ENCODE measurements at regions not wholly inside any gene's neighbourhood (a gene's known extent, or its start where the extent isn't known, plus 50 kb on each side); places are given as distances from the start of the nearest gene placed in this dataset.
"Not testable (repeated sequence)": the region's sequence is repeated elsewhere in the genome, so short reads cannot be mapped to it uniquely, and the experiment has no call there.

- DNase-seq (ENCODE audit: low read depth): no peak
Measured at GRCh38 chr17:33838281-33838680, 416.8 kb upstream of the CCL2 start.

DNA sequence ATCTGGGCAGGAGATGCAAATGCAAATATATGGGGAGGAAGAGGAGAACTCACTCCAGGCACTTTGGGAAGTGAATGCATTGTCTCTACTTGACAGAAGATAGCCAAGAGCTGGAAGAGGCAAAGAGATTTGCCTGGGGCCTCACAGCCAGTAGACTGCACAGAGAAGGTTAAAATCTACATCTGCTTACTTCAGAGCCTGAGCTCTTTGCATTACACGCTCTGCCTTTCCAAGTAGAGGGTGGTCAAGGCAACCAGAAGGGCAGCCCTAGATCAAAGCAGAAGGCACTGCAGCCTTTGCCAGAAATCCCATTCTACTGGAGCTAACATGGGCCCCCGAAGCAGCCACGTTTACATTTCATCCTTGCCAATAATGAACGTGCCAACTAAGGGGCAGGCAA is 407.2 kb upstream of the CCL2 start:
- DNase-seq (ENCODE audit: low read depth): no peak

- no peak for DNase-seq (ENCODE audit: low read depth)
Measured at GRCh38 chr17:33848433-33848832, 406.7 kb upstream of the CCL2 start.

DNA sequence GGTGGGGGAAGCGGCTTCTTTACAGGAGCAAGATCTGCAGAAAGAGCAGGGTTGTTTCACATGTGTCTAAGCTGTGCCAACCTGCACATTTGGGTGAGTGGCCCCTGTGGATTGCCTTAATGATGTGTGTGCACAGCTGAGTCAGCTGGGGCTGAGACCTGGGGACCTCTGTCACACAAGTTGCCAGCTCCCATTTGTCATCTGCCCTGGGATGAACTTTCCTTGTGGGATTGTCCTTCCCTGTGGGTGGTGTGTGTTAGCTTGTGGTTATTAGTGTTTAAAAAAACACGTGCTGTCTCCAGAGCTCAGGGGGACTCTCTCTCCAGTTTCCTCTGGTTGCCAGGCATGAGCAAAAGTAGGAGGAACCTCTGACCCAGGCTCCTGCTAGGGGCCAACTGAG is 400.5 kb upstream of the CCL2 start:
- no peak for DNase-seq (ENCODE audit: low read depth)

- DNase-seq (ENCODE audit: low read depth): no peak
Measured at GRCh38 chr17:33858121-33858520, 397.0 kb upstream of the CCL2 start.

- DNase-seq (ENCODE audit: low read depth): no peak
Measured at GRCh38 chr17:33858682-33859081, 396.4 kb upstream of the CCL2 start.

DNA sequence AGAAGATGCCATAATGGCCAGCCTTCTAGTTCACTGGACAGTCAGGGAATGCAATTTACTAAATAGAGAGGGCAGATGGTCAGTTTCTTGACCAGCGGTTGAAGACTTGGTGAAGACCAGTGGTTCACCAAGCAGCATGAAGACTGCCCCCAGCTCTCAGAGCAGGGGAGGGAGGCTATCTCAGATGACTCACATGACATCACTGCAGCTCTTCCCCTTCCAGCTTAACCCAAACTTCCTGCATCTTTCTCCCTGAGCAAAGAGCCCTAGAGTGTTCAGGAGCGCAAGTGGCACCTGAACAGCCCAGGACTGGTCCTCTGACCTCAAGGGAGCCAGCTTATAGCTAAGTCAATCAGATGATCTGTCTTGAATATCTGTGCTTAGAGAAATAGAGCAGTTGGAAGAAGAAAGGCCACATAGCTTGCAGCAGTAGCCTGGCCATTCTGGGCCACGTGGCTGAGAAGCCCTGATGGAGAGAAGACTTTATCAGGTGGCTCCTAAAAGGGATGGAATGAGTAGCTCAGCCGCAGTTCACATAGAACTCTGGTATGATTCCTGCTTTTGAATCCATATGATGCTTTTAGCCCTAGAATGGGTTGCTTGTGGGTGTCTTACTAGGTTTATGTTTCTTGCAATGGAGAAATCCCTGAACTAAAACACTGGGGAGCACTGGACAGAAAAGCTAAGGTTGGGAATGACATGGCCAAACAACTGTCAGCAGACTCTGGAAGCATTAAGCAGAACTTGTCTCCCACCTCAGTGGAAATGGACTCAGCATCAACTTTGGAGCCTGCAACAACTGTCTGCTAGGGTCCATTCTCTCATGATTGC is 392.1 kb upstream of the CCL2 start:
- DNase-seq (ENCODE audit: low read depth): no peak

- DNase-seq (ENCODE audit: low read depth): no peak
Measured at GRCh38 chr17:33864758-33865229, 390.3 kb upstream of the CCL2 start.

DNA sequence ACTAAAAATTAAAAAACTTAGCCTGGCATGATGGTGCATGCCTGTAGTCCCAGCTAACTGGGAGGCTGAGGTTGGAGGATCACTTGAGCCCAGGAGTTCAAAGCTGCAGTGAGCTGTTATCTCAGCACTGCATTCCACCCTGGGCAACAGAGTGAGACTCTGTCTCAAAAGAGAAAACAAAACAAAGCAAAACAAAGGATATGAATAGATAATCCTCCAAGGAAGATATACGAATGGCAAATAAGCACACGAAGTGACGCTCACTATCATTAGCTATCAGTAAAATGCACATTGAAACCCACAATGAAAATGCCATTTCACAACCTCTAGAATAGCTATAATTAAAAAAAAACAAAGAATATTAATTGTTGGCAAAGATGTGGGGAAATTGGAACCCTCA is 386.2 kb upstream of the CCL2 start:
- no peak for DNase-seq (ENCODE audit: low read depth)

GRCh38 chr17:33870936-33871335 is 384.1 kb upstream of the CCL2 start:
- no peak for DNase-seq (ENCODE audit: low read depth)

DNA sequence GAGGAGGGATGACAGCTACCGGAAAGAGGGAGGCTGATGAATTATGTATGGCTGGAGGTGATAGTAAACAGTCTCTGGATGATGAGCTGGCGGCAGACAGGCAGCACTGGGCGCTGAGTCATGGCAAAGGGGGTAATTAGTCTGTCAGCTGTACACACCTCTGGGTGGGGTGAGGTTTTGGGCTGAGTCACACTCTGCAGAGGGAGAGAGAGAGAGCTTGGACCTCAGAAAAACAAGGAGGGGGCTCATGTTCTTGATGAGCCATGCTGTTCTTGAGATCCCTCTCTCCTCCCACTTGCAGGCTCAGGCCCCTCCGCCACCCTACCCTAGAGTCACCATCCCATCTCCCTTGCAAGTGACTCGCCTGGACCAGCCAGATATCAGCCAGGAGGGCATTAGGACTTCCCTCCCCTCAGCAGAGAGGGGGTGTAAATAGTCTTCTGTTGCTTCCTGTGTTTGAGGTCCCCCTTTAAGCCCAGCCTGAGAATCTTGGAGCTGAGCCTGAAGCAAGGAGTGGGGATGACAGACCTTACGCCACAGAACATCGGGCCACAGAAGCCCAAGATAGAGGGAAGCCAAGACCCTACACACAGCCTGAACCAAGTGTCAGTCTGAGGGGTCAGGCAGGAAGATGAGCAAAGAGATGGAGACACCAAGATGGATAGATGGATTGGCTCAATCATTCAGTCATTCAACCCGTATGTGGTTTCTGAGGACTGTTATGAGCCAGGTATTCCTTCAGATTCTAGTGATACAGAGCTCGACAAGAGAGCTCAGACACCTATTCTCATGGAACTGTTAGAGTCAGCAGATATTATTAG is 383.2 kb upstream of the CCL2 start:
- no peak for DNase-seq (ENCODE audit: low read depth)

DNA sequence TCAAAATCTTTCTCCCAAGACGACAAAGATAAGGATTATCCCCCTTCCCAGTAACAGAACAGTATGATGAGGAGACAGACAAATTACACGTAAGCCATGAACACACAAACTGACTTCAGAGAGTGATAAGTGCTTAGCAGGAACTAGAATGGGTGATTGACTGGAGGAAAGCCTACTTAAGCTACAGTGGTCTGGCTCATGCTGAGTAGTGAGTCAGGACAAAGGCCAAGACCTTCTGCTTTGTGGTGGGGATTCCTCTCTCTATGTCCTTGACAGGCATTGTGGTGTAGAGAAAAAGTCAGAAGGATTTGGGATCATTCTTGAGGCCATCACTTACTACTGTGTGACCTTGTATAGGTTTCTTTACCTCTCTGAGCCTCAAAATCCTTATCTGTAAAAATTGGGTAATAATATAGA is 381.9 kb upstream of the CCL2 start:
- DNase-seq (ENCODE audit: low read depth): no peak

- no peak for DNase-seq (ENCODE audit: low read depth)
Measured at GRCh38 chr17:33874617-33875060, 380.4 kb upstream of the CCL2 start.

DNA sequence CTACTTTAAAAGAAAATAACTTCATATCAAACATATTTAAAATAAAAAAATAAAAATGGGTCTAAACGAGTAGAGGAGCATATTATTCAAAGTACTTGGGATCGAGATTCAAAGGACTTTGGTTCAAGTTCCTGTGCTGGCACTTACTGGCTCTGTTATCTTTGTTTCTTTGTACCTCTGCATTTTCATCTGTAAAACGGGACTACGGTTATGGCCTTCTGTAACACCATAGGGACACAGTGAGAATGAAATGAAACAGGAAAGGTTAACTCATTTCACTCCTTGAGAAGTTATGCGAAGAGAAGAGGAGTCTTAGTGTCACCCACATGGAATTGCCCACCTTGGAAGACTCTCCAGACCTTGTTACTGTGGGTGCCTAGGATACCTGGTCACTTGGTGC is 379.1 kb upstream of the CCL2 start:
- no peak for DNase-seq (ENCODE audit: low read depth)

- DNase-seq (ENCODE audit: low read depth): not testable (repeated sequence)
Measured at GRCh38 chr17:33882273-33882672, 372.8 kb upstream of the CCL2 start.

GRCh38 chr17:33882677-33883076 is 372.4 kb upstream of the CCL2 start:
- DNase-seq (ENCODE audit: low read depth): not testable (repeated sequence)

GRCh38 chr17:33888455-33888854 is 366.6 kb upstream of the CCL2 start:
- DNase-seq (ENCODE audit: low read depth): no peak

- DNase-seq (ENCODE audit: low read depth): no peak
Measured at GRCh38 chr17:33889040-33889439, 366.0 kb upstream of the CCL2 start.

DNA sequence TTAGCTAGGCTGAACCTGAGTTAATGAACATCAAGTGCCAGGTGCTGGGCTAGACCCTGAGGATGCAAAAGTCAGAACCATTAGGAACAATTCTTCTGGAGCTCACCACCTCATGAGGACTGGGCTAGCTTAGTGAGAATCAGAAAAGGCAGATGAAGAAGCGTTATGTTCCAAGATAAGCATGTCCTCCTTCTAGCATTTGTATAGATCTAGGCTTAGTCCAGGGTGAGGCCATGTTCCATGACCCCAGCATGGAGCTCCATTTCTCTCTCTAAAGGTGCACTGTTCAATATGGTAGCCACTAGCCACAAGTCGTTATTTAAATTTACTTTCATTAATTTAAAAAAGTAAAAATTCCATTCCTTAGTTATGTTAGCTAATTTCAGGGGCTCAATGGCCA is 365.3 kb upstream of the CCL2 start:
- DNase-seq (ENCODE audit: low read depth): no peak

DNA sequence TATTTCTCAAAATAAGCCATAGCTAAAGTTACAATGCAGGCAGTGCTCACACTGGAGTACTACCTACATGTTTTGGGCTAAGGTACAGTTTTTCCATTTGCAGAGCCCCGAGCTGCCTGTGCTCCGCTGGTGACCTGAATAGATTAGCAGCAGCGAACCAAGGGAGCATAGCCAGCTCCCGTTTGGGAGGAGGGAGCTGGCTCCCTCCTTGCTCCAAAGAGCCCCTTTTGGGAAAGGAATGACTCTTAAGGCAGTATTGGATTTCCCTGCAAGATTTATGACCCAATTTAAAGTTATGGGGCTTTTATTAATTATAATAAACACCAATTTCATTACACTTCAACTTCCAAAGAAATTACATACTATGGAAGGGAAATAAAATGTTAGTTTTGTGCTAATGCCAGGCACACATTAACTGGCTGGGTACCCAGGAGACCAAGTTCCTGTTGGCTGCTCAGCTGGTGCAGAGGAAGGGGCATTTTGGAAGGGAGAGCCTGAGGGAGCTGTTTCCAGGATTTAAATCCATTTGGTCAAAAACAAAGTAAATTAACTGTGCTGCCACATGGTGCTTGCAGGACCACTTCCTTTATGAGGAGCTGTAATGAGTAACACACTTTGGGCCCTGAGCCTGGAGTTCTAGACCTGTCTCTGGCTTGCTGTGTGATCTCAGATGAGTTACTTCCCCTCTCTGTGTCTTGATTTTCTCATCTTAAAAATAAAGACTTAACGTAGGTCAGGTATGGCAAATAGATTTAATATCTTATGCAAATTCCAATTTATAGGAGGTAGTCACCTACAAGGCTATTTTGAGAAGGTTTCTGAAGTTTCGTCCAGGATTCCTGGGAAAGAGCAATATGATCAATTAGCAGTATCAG is 362.1 kb upstream of the CCL2 start:
- no peak for DNase-seq (ENCODE audit: low read depth)

GRCh38 chr17:33895491-33895890 is 359.6 kb upstream of the CCL2 start:
- no peak for DNase-seq (ENCODE audit: low read depth)

GRCh38 chr17:33896263-33896662 is 358.8 kb upstream of the CCL2 start:
- no peak for DNase-seq (ENCODE audit: low read depth)

Measured in amniotic epithelial cell (primary cell).